ENCODE measurements at regions not wholly inside any gene's neighbourhood (a gene's known extent, or its start where the extent isn't known, plus 50 kb on each side); places are given as distances from the start of the nearest gene placed in this dataset.

DNA sequence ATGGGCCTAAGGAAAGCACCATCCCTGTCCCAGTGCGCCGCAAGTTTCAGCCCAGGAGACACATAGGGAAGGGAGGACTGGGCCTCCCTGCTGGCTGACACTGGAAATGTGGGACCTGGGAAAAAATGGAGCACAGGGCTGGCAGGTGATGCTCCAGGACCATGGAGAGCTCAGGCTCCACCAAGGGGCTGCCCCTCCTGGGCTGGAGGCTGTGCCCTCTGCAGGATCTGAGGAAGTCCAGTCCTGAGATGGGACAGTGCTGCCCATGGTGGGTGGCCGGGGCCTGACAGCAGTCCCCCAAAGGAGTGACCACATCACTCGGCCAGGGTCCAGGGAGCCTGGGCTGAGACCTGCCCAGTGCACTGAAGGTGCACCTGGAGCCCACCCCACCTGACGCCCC is 108.6 kb upstream of the TEKT4 start:
- TF ChIP-seq, protein P1, sequence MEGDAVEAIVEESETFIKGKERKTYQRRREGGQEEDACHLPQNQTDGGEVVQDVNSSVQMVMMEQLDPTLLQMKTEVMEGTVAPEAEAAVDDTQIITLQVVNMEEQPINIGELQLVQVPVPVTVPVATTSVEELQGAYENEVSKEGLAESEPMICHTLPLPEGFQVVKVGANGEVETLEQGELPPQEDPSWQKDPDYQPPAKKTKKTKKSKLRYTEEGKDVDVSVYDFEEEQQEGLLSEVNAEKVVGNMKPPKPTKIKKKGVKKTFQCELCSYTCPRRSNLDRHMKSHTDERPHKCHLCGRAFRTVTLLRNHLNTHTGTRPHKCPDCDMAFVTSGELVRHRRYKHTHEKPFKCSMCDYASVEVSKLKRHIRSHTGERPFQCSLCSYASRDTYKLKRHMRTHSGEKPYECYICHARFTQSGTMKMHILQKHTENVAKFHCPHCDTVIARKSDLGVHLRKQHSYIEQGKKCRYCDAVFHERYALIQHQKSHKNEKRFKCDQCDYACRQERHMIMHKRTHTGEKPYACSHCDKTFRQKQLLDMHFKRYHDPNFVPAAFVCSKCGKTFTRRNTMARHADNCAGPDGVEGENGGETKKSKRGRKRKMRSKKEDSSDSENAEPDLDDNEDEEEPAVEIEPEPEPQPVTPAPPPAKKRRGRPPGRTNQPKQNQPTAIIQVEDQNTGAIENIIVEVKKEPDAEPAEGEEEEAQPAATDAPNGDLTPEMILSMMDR (IDR thresholded peaks at IDR 0.05; ENCODE audit: extremely low read depth in 1 of 2, insufficient read depth in 1 of 2, low read depth in 1 of 2, low read length in 2 of 2), result no peak
- TF ChIP-seq EZH2 (IDR thresholded peaks at IDR 0.05; ENCODE audit: borderline replicate concordance, low read depth, low read length, severe bottlenecking), result no peak

All from endothelial cell of umbilical vein (primary cell).